ENCODE measurements at regions not wholly inside any gene's neighbourhood (a gene's known extent, or its start where the extent isn't known, plus 50 kb on each side); places are given as distances from the start of the nearest gene placed in this dataset.

DNA sequence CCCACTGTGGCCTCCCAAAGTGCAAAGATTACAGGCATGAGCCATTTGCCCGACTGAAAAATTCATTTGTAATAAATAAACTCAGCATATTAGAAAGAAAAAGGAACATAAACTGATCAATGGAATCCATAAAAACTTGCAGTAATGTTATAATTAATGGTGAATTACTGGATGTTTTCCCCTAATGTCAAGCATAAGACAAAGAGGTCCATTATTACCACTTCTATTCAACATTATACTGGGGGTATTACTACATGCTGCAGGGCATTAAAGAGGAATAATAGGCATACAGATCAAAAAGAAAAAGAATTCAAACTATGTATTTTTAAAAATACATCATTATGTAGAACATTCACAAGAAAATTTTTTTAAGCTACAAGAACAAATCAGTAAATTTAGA is 926.8 kb downstream of the LRFN5 start:
- H2AFZ ChIP-seq (ENCODE audit: low read depth, low read length): no peak overlapping the region
- H3K4me1 ChIP-seq (ENCODE audit: control insufficient read depth, extremely low read depth, insufficient read depth, low read length): no peaks in the 10 kb centered on the region
- no peak overlapping the region for H3K9ac ChIP-seq (replicated peaks; ENCODE audit: extremely low read depth, insufficient read depth, low read length)
- H3K4me3 ChIP-seq (replicated peaks in 1 of 3; ENCODE audit: insufficient read depth in 1 of 3, low read depth in 1 of 3, low read length in 3 of 3): no peak overlapping the region
- H4K20me1 ChIP-seq (replicated peaks; ENCODE audit: control insufficient read depth, extremely low read depth, insufficient read depth, low read length): no peaks in the 10 kb centered on the region
- H3K36me3 ChIP-seq (ENCODE audit: control insufficient read depth in 2 of 2, extremely low read depth in 1 of 2, insufficient read depth in 2 of 2, low read length in 2 of 2): no peaks in the 10 kb centered on the region
- dilution Hi-C loops (cut with MboI; ENCODE audit: extremely low pct_ligation_motif_present, low sequenced_read_pairs): no loop called here
- H3K9me1 ChIP-seq (replicated peaks; ENCODE audit: control insufficient read depth, extremely low read depth, insufficient read depth, low read length): no peaks in the 10 kb centered on the region
- CTCF ChIA-PET: no interaction called here
- H3K27ac ChIP-seq (ENCODE audit: insufficient read depth, low read depth, low read length): no peak overlapping the region
- no peak for TF ChIP-seq FOS (IDR thresholded peaks at IDR 0.05; ENCODE audit: borderline replicate concordance, insufficient read depth, low read length)
- TF ChIP-seq GATA2 (IDR thresholded peaks at IDR 0.05; ENCODE audit: insufficient read depth, insufficient read length, low read depth, low read length): no peak
- TF ChIP-seq POLR2A (IDR thresholded peaks at IDR 0.05; ENCODE audit: low read depth, low read length): no peak
- TF ChIP-seq, protein P1, sequence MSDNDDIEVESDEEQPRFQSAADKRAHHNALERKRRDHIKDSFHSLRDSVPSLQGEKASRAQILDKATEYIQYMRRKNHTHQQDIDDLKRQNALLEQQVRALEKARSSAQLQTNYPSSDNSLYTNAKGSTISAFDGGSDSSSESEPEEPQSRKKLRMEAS (IDR thresholded peaks at IDR 0.05; ENCODE audit: insufficient read depth, insufficient read length): no peak
- FAIRE-seq: no peak
- H3K4me2 ChIP-seq (ENCODE audit: insufficient read depth, low read length): no peak overlapping the region
- BruUV-seq (replicated peaks): no TSS peak
- no peaks in the 10 kb centered on the region for H3K79me2 ChIP-seq (ENCODE audit: control insufficient read depth, insufficient read depth, low read length)
- no peaks in the 10 kb centered on the region for H3K27me3 ChIP-seq (ENCODE audit: control insufficient read depth in 2 of 2, insufficient read depth in 2 of 2, low read length in 2 of 2)
- intact Hi-C loops (cut with micrococcal nuclease): no loop called here
- peaks cover 2% of the 10 kb centered on the region for H3K9me3 ChIP-seq (replicated peaks; ENCODE audit: control insufficient read depth, insufficient read depth, low read length)
- no peak for DNase-seq (ENCODE audit: low read depth, low spot score)
- POLR2A ChIA-PET: no interaction called here

DNA sequence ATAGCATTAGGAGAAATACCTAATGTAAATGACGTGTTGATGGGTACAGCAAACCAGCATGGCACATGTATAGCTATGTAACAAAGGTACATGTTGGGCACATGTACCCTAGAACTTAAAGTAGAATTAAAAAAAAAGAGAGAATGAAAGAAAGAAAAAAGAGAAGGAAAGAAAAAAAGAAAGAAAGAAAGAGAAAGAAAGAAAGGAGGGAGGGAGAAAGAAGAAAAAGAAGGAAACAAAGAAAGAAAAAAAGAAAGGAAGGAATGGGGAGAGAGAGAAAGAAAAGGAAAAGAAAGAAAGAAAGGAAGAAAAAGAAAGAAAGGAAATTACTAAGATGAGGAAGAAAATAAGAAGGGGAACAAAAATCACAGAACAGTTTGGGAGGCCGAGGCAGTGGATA is 925.5 kb downstream of the LRFN5 start:
- no peak overlapping the region for H3K9ac ChIP-seq (replicated peaks; ENCODE audit: extremely low read depth, insufficient read depth, low read length)
- H4K20me1 ChIP-seq (replicated peaks; ENCODE audit: control insufficient read depth, extremely low read depth, insufficient read depth, low read length): no peaks in the 10 kb centered on the region
- DNase-seq (ENCODE audit: low read depth, low spot score): no peak
- no peak overlapping the region for H3K27ac ChIP-seq (ENCODE audit: insufficient read depth, low read depth, low read length)
- no peak overlapping the region for H2AFZ ChIP-seq (ENCODE audit: low read depth, low read length)
- H3K27me3 ChIP-seq (ENCODE audit: control insufficient read depth in 2 of 2, insufficient read depth in 2 of 2, low read length in 2 of 2): no peaks in the 10 kb centered on the region
- no peak for FAIRE-seq
- H3K4me3 ChIP-seq (replicated peaks in 1 of 3; ENCODE audit: insufficient read depth in 1 of 3, low read depth in 1 of 3, low read length in 3 of 3): no peak overlapping the region
- H3K79me2 ChIP-seq (ENCODE audit: control insufficient read depth, insufficient read depth, low read length): no peaks in the 10 kb centered on the region
- no peaks in the 10 kb centered on the region for H3K9me1 ChIP-seq (replicated peaks; ENCODE audit: control insufficient read depth, extremely low read depth, insufficient read depth, low read length)
- POLR2A ChIA-PET: no interaction called here
- intact Hi-C loops (cut with micrococcal nuclease): no loop called here
- dilution Hi-C loops (cut with MboI; ENCODE audit: extremely low pct_ligation_motif_present, low sequenced_read_pairs): no loop called here
- H3K4me2 ChIP-seq (ENCODE audit: insufficient read depth, low read length): no peak overlapping the region
- CTCF ChIA-PET: no interaction called here
- H3K9me3 ChIP-seq (replicated peaks; ENCODE audit: control insufficient read depth, insufficient read depth, low read length): peaks cover 2% of the 10 kb centered on the region
- H3K4me1 ChIP-seq (ENCODE audit: control insufficient read depth, extremely low read depth, insufficient read depth, low read length): no peaks in the 10 kb centered on the region
- BruUV-seq (replicated peaks): no TSS peak
- no peak for TF ChIP-seq MYC (IDR thresholded peaks at IDR 0.05; ENCODE audit: low read depth, low read length)
- TF ChIP-seq, protein P2, sequence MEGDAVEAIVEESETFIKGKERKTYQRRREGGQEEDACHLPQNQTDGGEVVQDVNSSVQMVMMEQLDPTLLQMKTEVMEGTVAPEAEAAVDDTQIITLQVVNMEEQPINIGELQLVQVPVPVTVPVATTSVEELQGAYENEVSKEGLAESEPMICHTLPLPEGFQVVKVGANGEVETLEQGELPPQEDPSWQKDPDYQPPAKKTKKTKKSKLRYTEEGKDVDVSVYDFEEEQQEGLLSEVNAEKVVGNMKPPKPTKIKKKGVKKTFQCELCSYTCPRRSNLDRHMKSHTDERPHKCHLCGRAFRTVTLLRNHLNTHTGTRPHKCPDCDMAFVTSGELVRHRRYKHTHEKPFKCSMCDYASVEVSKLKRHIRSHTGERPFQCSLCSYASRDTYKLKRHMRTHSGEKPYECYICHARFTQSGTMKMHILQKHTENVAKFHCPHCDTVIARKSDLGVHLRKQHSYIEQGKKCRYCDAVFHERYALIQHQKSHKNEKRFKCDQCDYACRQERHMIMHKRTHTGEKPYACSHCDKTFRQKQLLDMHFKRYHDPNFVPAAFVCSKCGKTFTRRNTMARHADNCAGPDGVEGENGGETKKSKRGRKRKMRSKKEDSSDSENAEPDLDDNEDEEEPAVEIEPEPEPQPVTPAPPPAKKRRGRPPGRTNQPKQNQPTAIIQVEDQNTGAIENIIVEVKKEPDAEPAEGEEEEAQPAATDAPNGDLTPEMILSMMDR (IDR thresholded peaks at IDR 0.05; ENCODE audit: extremely low read depth in 1 of 2, insufficient read depth in 1 of 2, low read depth in 1 of 2, low read length in 2 of 2): no peak
- TF ChIP-seq, protein P1 (IDR thresholded peaks at IDR 0.05; ENCODE audit: insufficient read depth, insufficient read length): no peak
- no peak for TF ChIP-seq FOS (IDR thresholded peaks at IDR 0.05; ENCODE audit: borderline replicate concordance, insufficient read depth, low read length)
- H3K36me3 ChIP-seq (ENCODE audit: control insufficient read depth in 2 of 2, extremely low read depth in 1 of 2, insufficient read depth in 2 of 2, low read length in 2 of 2): no peaks in the 10 kb centered on the region

All from endothelial cell of umbilical vein (primary cell).